ENCODE measurements at regions not wholly inside any gene's neighbourhood (a gene's known extent, or its start where the extent isn't known, plus 50 kb on each side); places are given as distances from the start of the nearest gene placed in this dataset.

DNA sequence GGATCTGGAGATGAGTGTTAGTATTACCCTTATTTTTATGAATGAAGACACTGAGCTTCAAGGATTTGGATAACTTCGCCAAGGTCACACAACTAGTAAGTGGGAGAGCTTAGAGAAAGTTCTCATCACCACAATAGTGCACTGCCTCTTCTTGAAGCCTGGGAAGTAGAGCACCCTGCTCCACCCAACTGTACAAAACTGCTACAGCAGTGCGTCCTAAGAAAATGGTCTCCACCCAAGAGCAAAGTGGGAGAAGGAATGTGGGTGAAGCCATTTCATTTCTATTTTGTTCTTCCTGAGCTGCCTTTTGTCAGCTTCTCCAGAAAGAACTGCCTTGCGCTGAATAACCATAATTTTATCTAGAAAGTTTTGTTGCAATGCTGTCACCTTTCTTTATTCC, 403.9 kb upstream of the FAT3 start:
- Histone ChIP-seq H3K9me2 (replicated peaks; ENCODE audit: low read length) (no peaks in the 10 kb centered on the region), H3K79me2 (ENCODE audit: low read length) (no peaks in the 10 kb centered on the region), H3K4me3 (ENCODE audit: low read length) (no peak overlapping the region), H3F3A (ENCODE audit: low read length, unreplicated experiment) (no peaks in the 10 kb centered on the region), H3K27me3 (ENCODE audit: low read length) (no peaks in the 10 kb centered on the region), H3K4me2 (ENCODE audit: low read length) (no peak overlapping the region), H4K20me1 (ENCODE audit: low read length) (no peaks in the 10 kb centered on the region), H2AFZ (ENCODE audit: low read length) (no peak overlapping the region), H3K4me1 (ENCODE audit: insufficient read depth, low read length) (no peaks in the 10 kb centered on the region), H3K36me3 (ENCODE audit: low read depth, low read length) (no peaks in the 10 kb centered on the region), H3K9ac (ENCODE audit: low read length) (no peak overlapping the region), H3K27ac (ENCODE audit: low read length) (no peak overlapping the region), H3K9me3 (ENCODE audit: low read length) (no peaks in the 10 kb centered on the region)
- POLR2A ChIA-PET (ENCODE audit: unreplicated experiment) = no interaction called here
- no TSS peak for BruUV-seq (replicated peaks)
- ATAC-seq (no peak), DNase-seq (no peak)
- CTCF ChIA-PET = no interaction called here
- intact Hi-C loops (cut with micrococcal nuclease) = no loop called here
- TF ChIP-seq, protein P1, sequence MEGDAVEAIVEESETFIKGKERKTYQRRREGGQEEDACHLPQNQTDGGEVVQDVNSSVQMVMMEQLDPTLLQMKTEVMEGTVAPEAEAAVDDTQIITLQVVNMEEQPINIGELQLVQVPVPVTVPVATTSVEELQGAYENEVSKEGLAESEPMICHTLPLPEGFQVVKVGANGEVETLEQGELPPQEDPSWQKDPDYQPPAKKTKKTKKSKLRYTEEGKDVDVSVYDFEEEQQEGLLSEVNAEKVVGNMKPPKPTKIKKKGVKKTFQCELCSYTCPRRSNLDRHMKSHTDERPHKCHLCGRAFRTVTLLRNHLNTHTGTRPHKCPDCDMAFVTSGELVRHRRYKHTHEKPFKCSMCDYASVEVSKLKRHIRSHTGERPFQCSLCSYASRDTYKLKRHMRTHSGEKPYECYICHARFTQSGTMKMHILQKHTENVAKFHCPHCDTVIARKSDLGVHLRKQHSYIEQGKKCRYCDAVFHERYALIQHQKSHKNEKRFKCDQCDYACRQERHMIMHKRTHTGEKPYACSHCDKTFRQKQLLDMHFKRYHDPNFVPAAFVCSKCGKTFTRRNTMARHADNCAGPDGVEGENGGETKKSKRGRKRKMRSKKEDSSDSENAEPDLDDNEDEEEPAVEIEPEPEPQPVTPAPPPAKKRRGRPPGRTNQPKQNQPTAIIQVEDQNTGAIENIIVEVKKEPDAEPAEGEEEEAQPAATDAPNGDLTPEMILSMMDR (conservative IDR thresholded peaks at IDR 0.05; ENCODE audit: low read depth, low read length) = no peak
- no peak for TF ChIP-seq EZH2phosphoT487 (IDR thresholded peaks at IDR 0.05; ENCODE audit: borderline replicate concordance, low read length)
- no peak for TF ChIP-seq EZH2 (IDR thresholded peaks at IDR 0.05; ENCODE audit: low read length, unreplicated experiment)

DNA sequence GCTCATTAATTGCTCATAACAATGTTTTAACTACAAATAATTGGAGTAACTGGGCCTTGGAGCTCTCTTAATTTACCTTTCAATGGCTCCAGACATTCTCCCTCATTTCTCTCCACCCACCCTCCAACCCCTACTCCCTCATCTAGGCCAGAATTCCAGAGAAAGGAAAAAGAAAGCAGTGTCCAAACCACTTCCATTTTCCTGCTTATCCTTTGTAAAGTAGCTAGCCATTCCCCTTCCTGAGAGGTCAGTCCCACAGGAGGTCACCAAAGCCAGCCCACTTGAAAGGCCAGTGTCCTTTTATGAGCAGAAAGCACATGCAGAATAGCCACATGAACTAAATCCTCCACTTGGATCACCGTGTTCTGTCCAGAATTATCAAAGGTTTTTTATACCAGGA, 404.8 kb upstream of the FAT3 start:
- ATAC-seq = no peak
- CTCF ChIA-PET = no interaction called here
- Histone ChIP-seq H3F3A (ENCODE audit: low read length, unreplicated experiment) (no peaks in the 10 kb centered on the region), H3K9ac (ENCODE audit: low read length) (no peak overlapping the region), H3K27me3 (ENCODE audit: low read length) (no peaks in the 10 kb centered on the region), H3K4me1 (ENCODE audit: insufficient read depth, low read length) (no peaks in the 10 kb centered on the region), H3K27ac (ENCODE audit: low read length) (no peak overlapping the region), H3K36me3 (ENCODE audit: low read depth, low read length) (no peaks in the 10 kb centered on the region), H4K20me1 (ENCODE audit: low read length) (no peaks in the 10 kb centered on the region), H3K9me3 (ENCODE audit: low read length) (no peaks in the 10 kb centered on the region), H3K79me2 (ENCODE audit: low read length) (no peaks in the 10 kb centered on the region), H3K9me2 (replicated peaks; ENCODE audit: low read length) (no peaks in the 10 kb centered on the region), H2AFZ (ENCODE audit: low read length) (no peak overlapping the region), H3K4me2 (ENCODE audit: low read length) (no peak overlapping the region), H3K4me3 (ENCODE audit: low read length) (no peak overlapping the region)
- DNase-seq = no peak
- intact Hi-C loops (cut with micrococcal nuclease) = no loop called here
- no TSS peak for BruUV-seq (replicated peaks)
- POLR2A ChIA-PET (ENCODE audit: unreplicated experiment) = no interaction called here
- TF ChIP-seq EZH2phosphoT487 (IDR thresholded peaks at IDR 0.05; ENCODE audit: borderline replicate concordance, low read length) (no peak), EZH2 (IDR thresholded peaks at IDR 0.05; ENCODE audit: low read length, unreplicated experiment) (no peak)
- TF ChIP-seq, protein P1 (conservative IDR thresholded peaks at IDR 0.05; ENCODE audit: low read depth, low read length) = no peak

DNA sequence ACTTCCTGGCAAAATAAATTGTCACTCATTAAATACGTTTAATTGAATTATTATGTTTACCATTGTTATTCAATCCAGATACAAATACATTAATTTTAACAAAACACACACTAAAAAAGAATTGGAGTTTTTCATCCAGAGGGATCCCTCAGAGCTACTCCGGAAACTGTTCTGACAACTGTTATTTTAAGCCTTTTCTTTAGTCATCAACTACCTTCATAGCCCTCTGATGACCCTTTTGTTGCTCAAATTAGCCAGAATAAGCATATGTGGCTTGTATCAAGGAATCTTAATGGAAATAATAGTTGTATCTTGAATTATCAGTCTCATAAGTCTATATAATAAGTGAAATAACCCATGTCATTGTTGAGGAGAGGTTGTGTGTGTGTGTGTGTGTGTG, 405.4 kb upstream of the FAT3 start:
- H3K4me1 ChIP-seq (ENCODE audit: insufficient read depth, low read length) = no peaks in the 10 kb centered on the region
- TF ChIP-seq EZH2phosphoT487 (IDR thresholded peaks at IDR 0.05; ENCODE audit: borderline replicate concordance, low read length) (no peak), EZH2 (IDR thresholded peaks at IDR 0.05; ENCODE audit: low read length, unreplicated experiment) (no peak)
- TF ChIP-seq, protein P1 (conservative IDR thresholded peaks at IDR 0.05; ENCODE audit: low read depth, low read length) = no peak
- BruUV-seq (replicated peaks) = no TSS peak
- DNase-seq = no peak
- H3K9me3 ChIP-seq (ENCODE audit: low read length) = no peaks in the 10 kb centered on the region
- POLR2A ChIA-PET (ENCODE audit: unreplicated experiment) = no interaction called here
- H4K20me1 ChIP-seq (ENCODE audit: low read length) = no peaks in the 10 kb centered on the region
- H2AFZ ChIP-seq (ENCODE audit: low read length) = no peak overlapping the region
- H3K36me3 ChIP-seq (ENCODE audit: low read depth, low read length) = no peaks in the 10 kb centered on the region
- H3K9ac ChIP-seq (ENCODE audit: low read length) = no peak overlapping the region
- no peaks in the 10 kb centered on the region for H3F3A ChIP-seq (ENCODE audit: low read length, unreplicated experiment)
- intact Hi-C loops (cut with micrococcal nuclease) = no loop called here
- ATAC-seq = no peak
- no peak overlapping the region for H3K27ac ChIP-seq (ENCODE audit: low read length)
- H3K4me2 ChIP-seq (ENCODE audit: low read length) = no peak overlapping the region
- no peak overlapping the region for H3K4me3 ChIP-seq (ENCODE audit: low read length)
- no peaks in the 10 kb centered on the region for H3K79me2 ChIP-seq (ENCODE audit: low read length)
- CTCF ChIA-PET = no interaction called here
- no peaks in the 10 kb centered on the region for H3K9me2 ChIP-seq (replicated peaks; ENCODE audit: low read length)
- no peaks in the 10 kb centered on the region for H3K27me3 ChIP-seq (ENCODE audit: low read length)
